Neural crest cell (in vitro differentiated cells): ENCODE measurements at regions not wholly inside any gene's neighbourhood (a gene's known extent, or its start where the extent isn't known, plus 50 kb on each side); places are given as distances from the start of the nearest gene placed in this dataset.
"Not testable (repeated sequence)": the region's sequence is repeated elsewhere in the genome, so short reads cannot be mapped to it uniquely, and the experiment has no call there.

Source experiments
- DNase-seq: peaks from one replicate; pipeline ENCODE4 v3.0.0; 2021; ENCODE audit warnings: low read depth, mixed read lengths, low spot score
- H3K27ac Mint-ChIP-seq: one replicate; pipeline ENCODE4 v1.8.0; 2021; ENCODE audit warnings: mild to moderate bottlenecking, mixed read lengths; ENCODE audit not compliant: unreplicated experiment
- H3K27me3 Mint-ChIP-seq: 2 replicates; pipeline ENCODE4 v1.8.0; 2021; ENCODE audit warnings: low read depth, mild to moderate bottlenecking, mixed read lengths
- H3K36me3 Mint-ChIP-seq: 2 replicates; pipeline ENCODE4 v1.8.0; 2021; ENCODE audit warnings: low read depth, mild to moderate bottlenecking, mixed read lengths
- H3K4me1 Mint-ChIP-seq: 2 replicates; pipeline ENCODE4 v1.8.0; 2021; ENCODE audit warnings: mixed read lengths
- H3K4me3 Mint-ChIP-seq: one replicate; pipeline ENCODE4 v1.8.0; 2021; ENCODE audit warnings: mild to moderate bottlenecking, mixed read lengths
- H3K9me3 Mint-ChIP-seq: 2 replicates; pipeline ENCODE4 v1.8.0; 2021; ENCODE audit warnings: mixed read lengths
- CTCF ChIP-seq: fragments of 200-600 bp; sonication (generic); conservative IDR thresholded peaks from 2 replicates; pipeline ENCODE4 v1.5.0; 2021; ENCODE audit warnings: antibody characterized with exemption, mild to moderate bottlenecking

GRCh38 chr7:24444666-24445440, 128.4 kb upstream of the PALS2 start:
- Mint-ChIP-seq H3K27ac (no peak overlapping the region), H3K4me3 (no peak overlapping the region), H3K9me3 (no peaks in the 10 kb centered on the region), H3K27me3 (no peaks in the 10 kb centered on the region), H3K4me1 (no peaks in the 10 kb centered on the region), H3K36me3 (no peaks in the 10 kb centered on the region)
- no peak for DNase-seq
- no peak for TF ChIP-seq CTCF

GRCh38 chr7:24448038-24448437, 125.2 kb upstream of the PALS2 start:
- Mint-ChIP-seq H3K36me3 (no peaks in the 10 kb centered on the region), H3K9me3 (no peaks in the 10 kb centered on the region), H3K27ac (no peak overlapping the region), H3K4me1 (no peaks in the 10 kb centered on the region), H3K27me3 (no peaks in the 10 kb centered on the region), H3K4me3 (no peak overlapping the region)
- no peak for TF ChIP-seq CTCF
- DNase-seq: no peak

- not testable (repeated sequence) for H3K27me3 Mint-ChIP-seq, H3K36me3 Mint-ChIP-seq, H3K4me3 Mint-ChIP-seq, DNase-seq, H3K9me3 Mint-ChIP-seq, H3K27ac Mint-ChIP-seq, H3K4me1 Mint-ChIP-seq
Observed at GRCh38 chr7:24449416-24449815, 123.8 kb upstream of the PALS2 start.

GRCh38 chr7:24455813-24456525, 117.3 kb upstream of the PALS2 start:
- no peaks in the 10 kb centered on the region for H3K4me1 Mint-ChIP-seq
- TF ChIP-seq CTCF: no peak
- no peaks in the 10 kb centered on the region for H3K27me3 Mint-ChIP-seq
- no peaks in the 10 kb centered on the region for H3K36me3 Mint-ChIP-seq
- no peak overlapping the region for H3K27ac Mint-ChIP-seq
- no peak overlapping the region for H3K4me3 Mint-ChIP-seq
- DNase-seq: no peak
- no peaks in the 10 kb centered on the region for H3K9me3 Mint-ChIP-seq

- Mint-ChIP-seq H3K27ac (no peak overlapping the region), H3K27me3 (no peaks in the 10 kb centered on the region), H3K9me3 (no peaks in the 10 kb centered on the region), H3K4me1 (no peaks in the 10 kb centered on the region), H3K36me3 (no peaks in the 10 kb centered on the region), H3K4me3 (no peak overlapping the region)
- DNase-seq: no peak
- TF ChIP-seq CTCF: no peak
Observed at GRCh38 chr7:24456526-24457218, 116.6 kb upstream of the PALS2 start.

- Mint-ChIP-seq H3K4me1 (no peaks in the 10 kb centered on the region), H3K27me3 (no peaks in the 10 kb centered on the region), H3K4me3 (no peak overlapping the region), H3K27ac (no peak overlapping the region), H3K36me3 (no peaks in the 10 kb centered on the region), H3K9me3 (no peaks in the 10 kb centered on the region)
- no peak for TF ChIP-seq CTCF
- no peak for DNase-seq
Observed at GRCh38 chr7:24457219-24457558, 116.1 kb upstream of the PALS2 start.
